ENCODE measurements at regions not wholly inside any gene's neighbourhood (a gene's known extent, or its start where the extent isn't known, plus 50 kb on each side); places are given as distances from the start of the nearest gene placed in this dataset.

DNA sequence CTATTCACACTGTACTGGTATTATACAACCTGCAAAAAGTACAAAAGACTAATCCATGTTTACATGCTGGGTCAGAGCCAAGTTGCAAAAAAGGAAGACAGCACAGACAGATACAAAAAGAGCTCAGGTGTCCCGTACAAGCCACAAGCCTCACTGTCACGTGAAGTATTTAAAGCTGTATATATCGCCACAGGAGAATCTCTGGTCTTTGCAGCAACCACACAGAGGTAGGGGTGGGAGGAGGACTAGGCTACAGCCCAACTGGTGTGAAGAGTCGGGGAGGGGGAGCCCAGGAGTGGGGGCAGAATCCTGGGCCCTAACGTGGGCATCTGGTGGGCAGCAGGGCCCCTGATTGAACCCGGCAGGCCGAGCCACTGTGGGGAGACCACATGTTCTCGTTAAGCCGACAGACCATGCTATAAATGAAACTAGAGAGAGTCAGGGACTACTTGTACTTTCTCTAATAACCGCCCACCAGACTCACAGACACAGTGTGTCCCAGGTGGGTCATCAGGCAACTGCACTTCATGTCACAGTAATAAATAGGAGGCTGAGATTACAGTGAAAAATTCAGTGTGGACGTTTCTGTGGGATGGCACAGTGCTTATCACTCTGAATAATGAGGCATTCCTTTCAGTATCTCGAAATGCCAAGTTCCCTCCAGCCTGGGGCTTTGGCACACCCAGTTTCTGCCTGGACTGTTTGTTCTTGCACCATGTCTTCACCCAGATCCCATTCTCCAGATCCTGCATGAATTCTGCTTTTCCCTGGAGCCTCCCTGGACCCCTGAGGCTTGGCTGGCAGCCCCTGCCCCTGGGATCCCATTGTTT is 79.3 kb upstream of the SH3PXD2B start:
- 0 out of 7 replicates have a peak, but pooled peaks cover 0 to 5% (median 0%) of the 10 kb centered on the region in 4 experiments for H3K27me3 ChIP-seq (replicated peaks in 1 of 4; ENCODE audit: control insufficient read depth in 3 of 4, extremely low read depth in 1 of 4, insufficient read depth in 3 of 4, low read length in 3 of 4)
- H3K9me3 ChIP-seq (ENCODE audit: insufficient read depth in 2 of 2, low read depth in 1 of 2, low read length in 1 of 2), result no peaks in the 10 kb centered on the region
- H2BK20ac ChIP-seq (ENCODE audit: low read length), result no peak overlapping the region
- WGBS, 2 experiments (ENCODE audit: extremely low coverage in 1 of 2, insufficient coverage in 1 of 2, insufficient read length in 1 of 2, insufficient replicate concordance in 2 of 2, low coverage in 1 of 2, low lambda C conversion rate in 2 of 2, missing lambda C conversion rate in 1 of 2), result 89% methylated on average over 12 of the region's 12 CpGs; no CpG with 5 or more reads in 1 of the 2 experiments
- no peak overlapping the region for H3K18ac ChIP-seq (ENCODE audit: extremely low read depth, low read length)
- peak in 1 of 2 experiments; percentile 32 for DNase-seq (ENCODE audit: low read depth in 1 of 2, low spot score in 2 of 2)
- POLR2A ChIA-PET (ENCODE audit: partially characterized antibody), result no interaction called here
- no peak overlapping the region for H3K4me2 ChIP-seq (ENCODE audit: insufficient read depth in 1 of 2, low read depth in 2 of 2, low read length in 2 of 2)
- H2BK12ac ChIP-seq (ENCODE audit: low read depth, low read length), result no peak overlapping the region
- H4K20me1 ChIP-seq (replicated peaks in 1 of 2; ENCODE audit: control insufficient read depth in 1 of 2, insufficient read depth in 2 of 2, low read length in 2 of 2), result no peaks in the 10 kb centered on the region
- peaks cover 2% of the 10 kb centered on the region; the same call in 1 of the 2 replicates for H3K23me2 ChIP-seq (ENCODE audit: low read depth, low read length)
- H3K4me1 ChIP-seq (replicated peaks in 1 of 4; ENCODE audit: control insufficient read depth in 3 of 4, insufficient read depth in 4 of 4, low read length in 3 of 4), result no peaks in the 10 kb centered on the region
- no peak overlapping the region for H4K91ac ChIP-seq (replicated peaks; ENCODE audit: insufficient read length, low read length)
- H2AFZ ChIP-seq (ENCODE audit: low read length), result no peak overlapping the region
- CTCF ChIA-PET (ENCODE audit: partially characterized antibody), result interaction anchor here (0.6 to 1.7 kb wide), 4 partner anchors 17 to 166 kb away, joined by 3 to 4 read pairs (median 3); no protein-coding TSS in a partner anchor
- no peak for TF ChIP-seq KDM5A (IDR thresholded peaks at IDR 0.05; ENCODE audit: low read length)
- TF ChIP-seq NANOG (IDR thresholded peaks at IDR 0.05; ENCODE audit: insufficient read depth, low read depth, low read length, poor library complexity, severe bottlenecking), result no peak
- no peak overlapping the region for H3K4me3 ChIP-seq (ENCODE audit: extremely low read depth in 1 of 4, insufficient read depth in 2 of 4, low read depth in 3 of 4, low read length in 4 of 4)
- H4K8ac ChIP-seq (ENCODE audit: extremely low read depth, insufficient read depth, low read length), result no peak overlapping the region
- no peak overlapping the region for H3K27ac ChIP-seq (ENCODE audit: low read depth, low read length)
- no peak overlapping the region for H3K23ac ChIP-seq (ENCODE audit: insufficient read length)
- H2BK5ac ChIP-seq (ENCODE audit: low read depth, low read length), result no peak overlapping the region
- H3K14ac ChIP-seq (ENCODE audit: insufficient read length), result no peak overlapping the region
- H2AK5ac ChIP-seq (ENCODE audit: low read depth, low read length), result no peak overlapping the region
- no peak overlapping the region for H3K56ac ChIP-seq (replicated peaks; ENCODE audit: insufficient read length, low read depth, low read length)
- H2BK15ac ChIP-seq (ENCODE audit: low read length), result no peak overlapping the region; the same call in 1 of the 2 replicates
- no peak overlapping the region for H3K4ac ChIP-seq (replicated peaks; ENCODE audit: insufficient read length, low read depth, low read length)
- H3K79me2 ChIP-seq (ENCODE audit: control insufficient read depth in 1 of 2, insufficient read depth in 2 of 2, low read length in 2 of 2), result no peaks in the 10 kb centered on the region
- no peak overlapping the region for H2BK120ac ChIP-seq (replicated peaks; ENCODE audit: low read depth, low read length)
- no peak for FAIRE-seq
- no peaks in the 10 kb centered on the region for H3K36me3 ChIP-seq (ENCODE audit: control insufficient read depth in 2 of 4, insufficient read depth in 4 of 4, low read length in 3 of 4)
- H3K9ac ChIP-seq (replicated peaks in 1 of 4; ENCODE audit: extremely low read depth in 1 of 4, low read depth in 3 of 4, low read length in 3 of 4), result no peak overlapping the region
- no peaks in the 10 kb centered on the region for H3K79me1 ChIP-seq (ENCODE audit: low read depth, low read length)
- no peak overlapping the region for H4K5ac ChIP-seq (ENCODE audit: insufficient read length, low read depth, low read length)

Data from H1 (cell line).